Stimulated activated CD4-positive, alpha-beta T cell treated with anti-CD3 and anti-CD28 coated beads, Interleukin-12 subunit alpha, Interleukin-12 subunit beta, amount 100 ng/mL, for 24 hours (primary cell): ENCODE measurements at regions not wholly inside any gene's neighbourhood (a gene's known extent, or its start where the extent isn't known, plus 50 kb on each side); places are given as distances from the start of the nearest gene placed in this dataset.

Experiments used
- DNase-seq, 2 experiments: peaks; one replicate each; pipeline ENCODE4 v3.0.0-alpha.2; 2020; ENCODE audit warnings: low read depth in 2 of 2

DNA sequence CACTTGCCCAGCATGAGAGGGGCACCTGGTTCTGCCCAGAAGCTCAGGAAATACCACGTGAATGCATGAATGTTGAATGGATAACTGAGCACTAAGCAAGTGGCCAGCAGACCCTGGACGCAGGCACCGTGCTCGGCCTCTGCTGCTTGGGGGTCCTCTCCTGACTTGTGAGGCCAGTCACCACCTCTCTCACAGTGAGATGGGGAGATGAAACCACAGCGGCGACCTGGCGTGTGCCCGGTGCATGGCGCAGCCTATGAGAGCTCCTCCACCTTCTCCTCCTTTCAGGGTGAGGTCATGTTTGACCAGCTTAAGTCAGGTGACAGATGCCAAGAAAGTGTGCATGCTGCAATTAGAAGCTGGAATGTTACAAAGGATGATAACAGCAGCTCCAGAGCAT, 75.5 kb downstream of the HMX1 start:
- DNase-seq = no peak

GRCh38 chr4:8795140-8795539, 76.5 kb downstream of the HMX1 start:
- DNase-seq = no peak

DNA sequence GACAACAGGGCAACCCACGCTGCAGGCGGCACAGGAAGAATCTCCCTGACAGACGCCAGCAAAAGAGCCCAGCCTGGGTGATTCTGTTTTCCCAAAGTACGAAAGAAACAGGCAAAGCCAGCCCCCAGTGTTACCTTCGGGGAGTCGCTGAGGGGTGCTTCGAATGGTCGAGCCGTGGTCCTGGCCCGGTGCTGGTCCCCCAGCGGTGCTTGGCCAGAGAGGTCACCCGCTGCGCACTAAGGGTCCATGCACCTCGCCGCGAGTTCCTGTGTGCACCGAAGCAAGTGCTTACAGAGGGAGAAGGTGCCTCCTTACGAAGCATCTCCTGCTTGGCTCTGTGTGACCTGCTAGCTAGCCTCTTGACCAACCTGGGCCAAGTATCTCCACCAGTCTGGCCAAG, 77.1 kb downstream of the HMX1 start:
- DNase-seq = no peak

- DNase-seq = no peak
Observed at GRCh38 chr4:8793571-8794160, 78.0 kb downstream of the HMX1 start.

GRCh38 chr4:8792491-8792890, 79.1 kb downstream of the HMX1 start:
- no peak for DNase-seq

- DNase-seq = no peak
Observed at GRCh38 chr4:8791609-8792008, 80.0 kb downstream of the HMX1 start.

DNA sequence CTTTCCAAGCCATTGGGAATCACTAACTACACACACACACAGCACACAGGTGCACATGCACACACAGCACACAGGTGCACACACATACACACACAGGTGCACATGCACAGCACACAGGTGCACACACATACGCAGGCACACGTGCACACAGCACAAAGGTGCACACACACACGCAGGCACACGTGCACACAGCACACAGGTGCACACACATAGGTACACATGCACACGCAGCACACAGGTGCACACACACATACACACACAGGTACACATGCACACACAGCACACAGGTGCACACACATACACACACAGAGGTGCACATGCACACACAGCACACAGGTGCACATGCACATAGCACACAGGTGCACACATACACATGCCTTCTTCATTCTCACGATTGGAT, 80.9 kb downstream of the HMX1 start:
- no peak for DNase-seq

DNA sequence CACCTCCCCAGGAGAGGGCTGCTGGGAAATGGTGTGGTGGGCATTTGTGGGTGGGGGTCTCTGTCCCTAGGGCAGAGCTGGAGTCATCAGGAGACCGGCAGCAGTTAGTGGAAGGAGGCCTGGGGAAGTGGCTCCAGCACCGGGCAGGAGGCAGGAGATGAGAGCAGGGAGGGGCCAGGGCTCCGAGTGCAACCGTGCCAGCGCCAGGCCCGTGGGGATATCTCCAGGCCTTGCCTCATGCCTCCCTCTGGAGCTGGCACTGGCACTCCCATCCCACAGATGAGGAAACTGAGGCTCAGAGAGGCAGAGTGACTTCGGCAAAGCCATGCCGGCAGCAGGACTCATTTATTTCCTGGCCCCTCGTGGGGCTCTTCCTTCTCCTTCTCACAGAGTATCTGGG, 83.5 kb downstream of the HMX1 start:
- no peak for DNase-seq

DNA sequence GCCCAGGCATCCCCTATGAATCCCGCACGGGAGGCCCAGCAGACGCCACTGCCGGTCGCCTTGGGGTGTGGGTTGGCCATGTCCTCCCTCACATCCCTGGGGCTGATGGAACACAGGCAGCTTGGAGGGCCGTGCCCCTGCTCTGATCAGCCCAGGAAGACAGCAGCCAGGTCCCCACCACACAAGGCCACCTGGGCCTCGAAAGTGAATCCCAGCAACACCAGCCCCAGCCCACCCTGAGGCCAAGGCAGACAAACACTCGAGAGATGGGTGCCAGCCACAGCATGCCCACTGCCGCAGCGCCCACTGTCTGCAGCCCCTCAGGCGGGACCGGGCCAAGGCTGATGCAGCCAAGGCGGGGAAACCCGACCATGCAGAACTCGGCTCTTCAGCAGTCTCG, 85.5 kb downstream of the HMX1 start:
- no peak for DNase-seq

DNA sequence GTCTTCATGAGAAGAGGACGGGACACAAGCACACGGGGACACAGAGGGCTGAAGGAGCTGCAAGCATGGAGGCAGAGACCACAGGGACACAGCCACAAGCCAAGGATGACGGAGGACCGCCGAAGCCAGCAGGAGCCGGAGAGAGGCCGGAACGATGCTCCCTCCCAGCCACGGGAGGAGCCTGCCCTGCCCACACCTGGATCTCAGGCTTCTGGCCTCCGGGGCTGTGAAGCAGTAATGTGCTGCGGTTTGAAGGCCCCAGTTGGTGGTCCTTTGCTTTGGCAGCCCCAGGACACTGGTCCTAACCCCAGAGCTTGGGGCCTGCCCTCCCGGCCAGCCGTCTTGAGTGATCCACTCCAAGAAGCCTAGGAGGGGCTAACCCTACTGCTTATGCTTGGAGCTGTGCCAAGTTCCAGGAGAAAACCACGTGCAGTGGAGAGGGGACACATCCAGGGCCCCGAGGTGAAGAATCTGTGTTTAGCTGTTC, 85.9 kb downstream of the HMX1 start:
- no peak for DNase-seq

GRCh38 chr4:8783736-8784135, 87.9 kb downstream of the HMX1 start:
- no peak for DNase-seq

DNA sequence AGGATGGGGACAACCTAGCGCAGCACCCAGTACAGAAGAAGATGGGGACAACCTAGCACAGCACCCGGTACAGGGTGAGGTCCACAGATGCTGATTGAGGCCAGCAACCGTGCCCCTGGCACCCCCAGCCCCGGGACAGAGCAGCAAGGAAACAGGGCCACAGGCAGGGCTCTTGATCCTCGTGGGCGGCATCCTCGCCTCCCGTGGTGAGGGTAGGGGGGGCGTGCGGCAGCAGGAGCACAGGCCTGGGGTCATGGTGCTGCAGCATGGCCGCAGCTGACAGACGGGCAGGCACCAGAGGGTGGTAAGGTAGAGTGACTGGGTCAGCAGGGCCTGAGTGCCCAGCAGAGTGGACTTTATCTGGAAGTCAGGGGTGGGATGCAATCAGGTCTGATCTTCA, 89.5 kb downstream of the HMX1 start:
- DNase-seq = no peak

DNA sequence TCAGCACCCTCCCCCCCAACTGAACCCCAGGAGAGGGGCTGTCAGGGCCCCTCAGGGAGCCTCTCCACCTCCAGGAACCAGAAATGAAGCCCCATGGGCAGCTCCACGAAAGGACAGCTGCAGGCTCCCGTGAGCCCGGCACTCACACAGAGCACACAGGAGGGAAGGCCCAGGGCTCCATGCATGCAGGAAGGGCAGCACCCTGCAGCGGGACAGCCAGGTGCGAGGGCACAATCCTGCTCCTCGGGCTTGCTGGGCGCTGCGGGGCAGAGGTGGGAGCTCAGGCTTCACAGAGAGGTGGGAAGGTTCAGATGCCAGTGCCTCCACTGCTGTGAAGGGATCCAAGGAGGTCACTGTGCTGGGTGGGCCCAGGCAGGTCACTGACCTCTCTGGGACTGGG, 90.0 kb downstream of the HMX1 start:
- no peak for DNase-seq

DNA sequence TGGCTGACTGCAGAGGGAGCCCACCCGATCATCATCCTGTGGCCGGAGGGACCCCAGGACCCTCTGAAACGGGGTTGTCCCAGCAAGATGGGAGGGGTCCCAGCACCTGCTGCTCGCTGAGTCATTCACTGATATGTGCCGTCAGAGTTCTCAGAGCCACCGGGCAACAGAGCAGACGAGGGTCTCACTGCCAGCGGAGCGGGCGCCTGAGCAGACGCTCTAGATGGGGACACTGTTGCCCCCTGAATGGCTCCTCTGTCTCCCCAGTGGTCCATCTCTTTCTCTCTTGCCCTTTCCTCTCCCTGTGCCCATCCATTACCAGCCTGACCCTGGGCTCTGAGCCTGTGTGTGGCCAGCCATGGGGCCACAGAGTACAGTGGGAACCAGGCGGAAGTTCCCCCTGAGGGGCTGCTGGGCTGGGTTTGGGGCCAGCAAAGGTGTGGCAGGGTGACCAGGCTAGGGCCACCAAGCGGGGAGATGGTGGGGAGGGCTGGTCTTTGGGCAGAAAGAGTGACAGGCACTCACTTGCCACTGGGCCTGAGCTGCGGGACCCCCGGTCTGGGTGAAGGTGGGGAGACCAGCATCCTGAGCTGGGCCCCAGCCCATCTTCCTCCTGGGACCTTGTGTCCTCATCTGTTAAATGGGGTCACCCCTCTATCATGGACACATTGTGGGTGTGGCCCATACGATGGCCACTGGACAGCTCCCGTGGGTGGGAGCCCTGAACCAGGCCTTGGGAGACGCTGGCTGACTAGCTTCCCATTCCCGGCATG, 90.9 kb downstream of the HMX1 start:
- no peak for DNase-seq

DNA sequence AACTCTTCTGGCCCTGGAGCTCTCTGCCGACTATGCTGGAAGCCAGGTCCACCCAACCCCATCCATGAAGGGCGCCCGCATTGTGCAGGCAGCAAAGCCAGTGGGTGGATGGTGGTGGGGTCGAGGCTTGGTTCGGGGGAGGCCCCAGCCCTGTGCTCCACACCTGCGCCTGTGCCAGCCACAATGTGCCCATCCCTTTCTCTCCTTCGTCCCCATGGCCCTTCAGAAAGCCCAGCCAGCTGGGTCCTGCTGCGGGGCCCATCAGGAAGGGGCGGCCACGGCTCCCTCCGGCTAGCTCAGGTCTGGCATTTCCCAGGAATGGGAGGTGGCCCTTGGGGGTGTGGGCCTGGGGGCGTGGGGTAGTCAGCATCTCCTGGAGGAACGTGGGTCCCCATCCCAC, 91.6 kb downstream of the HMX1 start:
- no peak for DNase-seq

DNA sequence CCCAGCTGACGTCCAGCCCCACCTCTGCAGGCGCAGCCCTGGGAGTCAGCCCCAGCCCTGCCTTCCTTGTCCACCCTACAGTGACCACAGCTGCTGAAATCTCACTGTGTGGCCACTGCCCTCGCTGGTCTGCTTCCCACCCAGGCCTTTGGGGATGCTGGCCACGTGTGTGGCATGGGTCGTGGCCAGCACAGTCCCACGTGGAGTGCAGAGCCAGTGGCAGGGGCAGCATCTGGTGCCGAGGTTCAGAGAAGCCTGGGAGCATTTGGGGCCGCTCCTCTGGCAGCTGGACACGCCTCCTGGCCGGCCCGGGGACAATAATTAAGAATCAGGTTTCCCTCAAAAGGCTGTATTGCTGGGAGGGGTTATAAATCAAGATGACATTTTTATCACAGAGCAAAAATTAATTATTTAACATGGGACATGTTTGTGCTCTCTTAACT, 92.1 kb downstream of the HMX1 start:
- no peak for DNase-seq

DNA sequence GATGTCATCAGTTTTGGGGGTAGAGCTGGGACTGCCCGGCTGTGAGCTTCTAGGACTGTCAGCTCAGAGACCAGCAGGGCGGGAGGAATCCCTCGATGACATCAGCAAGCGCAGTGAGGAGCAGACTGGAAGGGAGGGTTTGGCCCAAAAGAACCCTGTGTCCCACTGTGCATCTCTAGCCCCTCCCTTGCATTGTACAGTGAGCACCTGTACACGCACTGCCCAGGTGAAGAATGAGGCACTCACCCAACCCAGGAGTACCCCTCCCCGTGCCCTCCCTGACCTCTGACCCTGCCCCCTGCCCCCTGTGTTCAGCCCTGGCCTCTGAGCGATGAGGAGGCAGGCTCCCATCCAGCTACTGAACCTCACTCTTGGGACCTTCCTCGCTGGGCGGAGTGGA, 92.9 kb downstream of the HMX1 start:
- no peak for DNase-seq

DNA sequence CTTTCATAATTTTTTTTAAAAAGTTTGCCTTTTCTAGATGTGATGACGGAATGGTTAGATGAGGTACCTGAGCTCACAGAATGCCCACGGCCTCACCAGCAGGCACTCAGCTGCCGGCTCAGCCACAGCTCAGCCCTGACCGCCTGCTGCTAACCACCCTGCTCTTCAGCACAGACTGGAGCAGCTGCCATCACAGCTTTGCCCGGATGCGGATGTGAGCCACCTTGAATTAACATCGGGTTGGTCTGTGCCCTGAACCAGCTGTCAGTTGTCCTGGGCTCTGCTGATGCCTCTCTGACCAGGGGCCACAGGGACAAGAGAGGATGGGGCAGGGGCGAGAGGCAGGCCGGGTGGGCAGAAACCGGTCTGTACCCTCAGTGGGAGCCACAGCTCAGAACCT, 93.3 kb downstream of the HMX1 start:
- DNase-seq = no peak

- DNase-seq = no peak
Observed at GRCh38 chr4:8777320-8778196, 94.1 kb downstream of the HMX1 start.

DNA sequence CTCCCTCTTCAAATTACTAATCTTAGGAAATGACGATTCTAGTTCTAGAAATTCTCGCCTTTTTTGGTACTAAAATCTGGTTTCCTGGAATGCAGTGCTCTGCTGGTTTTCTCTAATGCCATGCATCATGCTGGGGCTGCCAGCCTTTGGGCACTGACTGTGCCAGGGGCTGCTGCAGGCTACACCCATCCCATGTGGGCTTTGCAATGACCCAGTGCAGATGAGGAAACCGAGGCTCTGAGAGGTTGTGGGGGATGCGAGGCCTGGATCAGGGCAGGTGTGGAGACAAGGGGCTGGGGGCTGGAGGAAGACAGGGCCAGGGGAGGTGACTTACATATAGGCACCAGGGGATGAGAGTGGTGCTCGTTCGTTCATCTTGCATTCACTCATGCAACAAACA, 95.3 kb downstream of the HMX1 start:
- DNase-seq = no peak

- no peak for DNase-seq
Observed at GRCh38 chr4:8775751-8776355, 95.8 kb downstream of the HMX1 start.

DNA sequence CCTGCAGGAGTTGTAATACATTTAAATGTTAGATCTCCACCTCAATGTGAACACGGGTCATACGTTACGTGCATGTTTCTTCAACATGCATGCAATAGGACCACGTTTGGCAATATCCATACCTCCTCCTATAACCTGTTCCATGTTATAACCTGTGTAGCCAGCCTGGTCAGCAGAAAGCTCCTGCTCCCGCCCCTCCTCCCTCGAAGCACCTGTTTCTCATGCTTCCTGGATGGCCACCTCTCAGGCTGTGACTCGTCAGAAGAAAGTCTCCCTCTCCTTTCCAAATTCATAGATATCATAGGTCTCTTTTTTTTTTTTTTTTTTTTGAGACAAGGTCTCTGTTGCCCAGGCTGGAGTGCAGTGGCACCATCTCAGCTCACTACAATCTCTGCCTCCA, 96.5 kb downstream of the HMX1 start:
- DNase-seq = no peak
